Loucy (cell line): ENCODE measurements at regions not wholly inside any gene's neighbourhood (a gene's known extent, or its start where the extent isn't known, plus 50 kb on each side); places are given as distances from the start of the nearest gene placed in this dataset.

Experiments
- H2AFZ ChIP-seq: fragments of 200-600 bp; sonication (generic); 2 replicates; pipeline ENCODE4 v1.6.0; 2016; ENCODE audit warnings: antibody characterized with exemption, mild to moderate bottlenecking, low read length, moderate library complexity
- H3F3A ChIP-seq: fragments of 200-600 bp; 2 replicates; pipeline ENCODE4 v1.6.0; 2016; ENCODE audit warnings: antibody characterized with exemption, low read depth, mild to moderate bottlenecking
- H3K27me3 ChIP-seq: fragments of 200-600 bp; sonication (generic); 2 replicates; pipeline ENCODE4 v1.6.1; 2014; ENCODE audit warnings: low read length, mild to moderate bottlenecking; ENCODE audit not compliant: insufficient read depth, poor library complexity, severe bottlenecking
- H3K36me3 ChIP-seq: fragments of 200-600 bp; sonication (generic); 2 replicates; pipeline ENCODE4 v1.6.1; 2016; ENCODE audit warnings: low read length; ENCODE audit not compliant: insufficient read depth
- H3K4me1 ChIP-seq: fragments of 200-600 bp; sonication (generic); 2 replicates; pipeline ENCODE4 v1.5.1; 2014; ENCODE audit warnings: low read length, mild to moderate bottlenecking; ENCODE audit not compliant: insufficient read depth, poor library complexity, severe bottlenecking
- H3K4me2 ChIP-seq: fragments of 200-600 bp; sonication (generic); 2 replicates; pipeline ENCODE4 v1.6.0; 2014; ENCODE audit warnings: antibody characterized with exemption, low read length, low read depth, mild to moderate bottlenecking; ENCODE audit not compliant: poor library complexity, severe bottlenecking
- H3K4me3 ChIP-seq: fragments of 200-600 bp; sonication (generic); 2 replicates; pipeline ENCODE4 v1.5.1; 2014; ENCODE audit warnings: low read length, mild to moderate bottlenecking, mixed read lengths; ENCODE audit not compliant: poor library complexity, severe bottlenecking
- H3K79me2 ChIP-seq: fragments of 200-600 bp; sonication (generic); 2 replicates; pipeline ENCODE4 v1.6.1; 2014; ENCODE audit warnings: low read length; ENCODE audit not compliant: insufficient read depth
- H3K9ac ChIP-seq: fragments of 200-600 bp; sonication (generic); 2 replicates; pipeline ENCODE4 v1.6.0; 2014; ENCODE audit warnings: mild to moderate bottlenecking, low read depth, low read length, moderate library complexity; ENCODE audit not compliant: poor library complexity, severe bottlenecking
- H3K9me2 ChIP-seq: fragments of 200-600 bp; sonication (generic); replicated peaks from 2 replicates; pipeline ENCODE4 v1.6.1; 2016; ENCODE audit warnings: low read depth, low read length, mixed read lengths
- H3K9me3 ChIP-seq: fragments of 200-600 bp; sonication (generic); 2 replicates; pipeline ENCODE4 v1.6.1; 2014; ENCODE audit warnings: mild to moderate bottlenecking, antibody characterized with exemption, low read length, low read depth; ENCODE audit not compliant: insufficient read depth
- H4K20me1 ChIP-seq: fragments of 200-600 bp; sonication (generic); 2 replicates; pipeline ENCODE4 v1.6.0; 2014; ENCODE audit warnings: antibody characterized with exemption, low read length, mild to moderate bottlenecking; ENCODE audit not compliant: insufficient read depth, poor library complexity, severe bottlenecking
- CTCF ChIP-seq: fragments of 200-600 bp; sonication (generic); conservative IDR thresholded peaks from 2 replicates; pipeline ENCODE4 v1.5.1; 2014; ENCODE audit warnings: mild to moderate bottlenecking, antibody characterized with exemption, low read length
- EZH2phosphoT487 ChIP-seq: fragments of 200-600 bp; IDR thresholded peaks from 2 replicates; pipeline ENCODE4 v1.6.1; 2018; ENCODE audit warnings: antibody characterized with exemption, mild to moderate bottlenecking, moderate library complexity, borderline replicate concordance

DNA sequence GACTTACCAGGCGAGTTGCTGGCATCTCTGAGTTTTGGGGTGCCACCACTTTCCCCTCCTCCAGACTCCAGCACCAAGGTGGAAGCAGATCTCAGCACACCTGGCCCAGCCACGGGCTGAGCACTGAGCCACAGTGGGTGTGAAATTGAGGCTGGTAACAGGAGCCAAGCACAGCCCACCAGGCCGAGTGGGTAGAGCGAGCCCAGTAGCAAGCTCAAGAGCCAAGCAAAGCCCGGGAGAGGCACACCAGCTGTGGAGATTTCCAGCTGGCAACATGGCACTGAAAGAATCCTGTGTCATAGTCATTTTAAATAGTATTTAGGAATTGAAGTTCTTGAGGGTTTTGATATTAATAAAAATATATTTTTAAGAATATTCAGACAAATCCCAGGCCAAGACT lies 596.2 kb upstream of the TMEM132C start:
- Histone ChIP-seq H4K20me1 (no peaks in the 10 kb centered on the region), H3K36me3 (no peaks in the 10 kb centered on the region), H2AFZ (no peak overlapping the region), H3K9me2 (no peaks in the 10 kb centered on the region), H3K79me2 (no peaks in the 10 kb centered on the region), H3K4me2 (no peak overlapping the region), H3K4me1 (no peaks in the 10 kb centered on the region), H3K9me3 (no peaks in the 10 kb centered on the region; the same call in 1 of the 2 replicates), H3K4me3 (no peak overlapping the region), H3F3A (no peaks in the 10 kb centered on the region), H3K27me3 (no peaks in the 10 kb centered on the region), H3K9ac (no peak overlapping the region)
- TF ChIP-seq EZH2phosphoT487 (no peak), CTCF (no peak)

DNA sequence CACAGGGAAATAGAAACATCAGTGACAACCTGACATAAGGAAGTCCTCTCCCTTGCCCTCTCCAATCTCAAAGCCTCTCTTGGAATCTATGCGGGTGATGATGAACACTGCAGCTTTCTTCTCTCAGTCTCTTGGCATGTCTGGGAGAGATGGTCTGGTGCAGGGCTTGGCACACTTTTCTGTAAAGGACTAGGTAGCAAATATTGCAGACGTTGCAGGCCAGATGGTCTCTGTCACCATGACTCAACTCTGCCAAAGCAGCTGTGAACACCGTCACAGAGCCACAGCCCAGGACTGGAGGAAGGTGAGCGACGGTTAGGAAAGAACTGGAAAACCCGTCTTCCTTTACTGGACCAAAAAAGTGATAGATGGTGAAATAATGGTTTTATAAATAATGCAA lies 591.0 kb upstream of the TMEM132C start:
- no peak overlapping the region for H3K4me3 ChIP-seq
- no peak overlapping the region for H3K9ac ChIP-seq
- TF ChIP-seq CTCF (no peak), EZH2phosphoT487 (no peak)

DNA sequence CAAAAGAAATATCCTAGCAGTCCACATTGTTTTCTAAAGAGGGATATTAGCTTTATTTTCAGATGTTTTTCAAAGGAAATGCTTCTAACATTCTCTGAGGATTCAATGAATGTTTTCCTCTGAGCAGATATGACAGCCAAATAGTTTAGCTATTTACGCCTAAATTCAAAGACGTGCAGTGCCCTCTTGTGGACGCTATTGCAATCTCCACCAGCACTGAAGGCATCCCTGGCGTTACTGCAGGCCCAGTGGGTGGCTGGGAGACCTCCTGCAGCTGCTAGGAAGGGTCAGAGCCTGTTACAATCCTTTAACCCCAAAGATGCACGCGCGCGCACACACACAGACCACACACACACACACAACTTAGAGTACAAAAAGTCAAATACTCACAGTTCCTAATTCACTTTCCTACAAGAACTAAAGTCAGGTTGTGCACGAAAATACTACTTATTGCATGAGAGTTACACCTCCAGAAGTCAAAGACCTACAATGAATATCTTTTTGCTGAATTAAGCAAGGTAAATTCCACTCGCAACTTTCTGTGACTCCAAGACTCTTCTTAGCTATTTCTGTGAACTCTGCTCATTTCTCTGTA lies 589.3 kb upstream of the TMEM132C start:
- no peaks in the 10 kb centered on the region for H3K36me3 ChIP-seq
- H3K9me3 ChIP-seq, result no peaks in the 10 kb centered on the region
- peaks cover 18% of the 10 kb centered on the region for H3K4me1 ChIP-seq
- no peak overlapping the region for H3K4me3 ChIP-seq
- no peaks in the 10 kb centered on the region for H3F3A ChIP-seq
- no peaks in the 10 kb centered on the region for H4K20me1 ChIP-seq
- no peaks in the 10 kb centered on the region for H3K9me2 ChIP-seq
- no peaks in the 10 kb centered on the region for H3K79me2 ChIP-seq
- H2AFZ ChIP-seq, result peak overlapping the region; percentile 4; the same call in 1 of the 2 replicates
- H3K4me2 ChIP-seq, result no peak overlapping the region
- H3K9ac ChIP-seq, result no peak overlapping the region
- no peaks in the 10 kb centered on the region for H3K27me3 ChIP-seq
- TF ChIP-seq CTCF (peak; percentile 88), EZH2phosphoT487 (no peak)

More for the DNA sequence above, 591.0 kb upstream of the TMEM132C start:
- Histone ChIP-seq H3K36me3 (no peaks in the 10 kb centered on the region), H3K4me2 (no peak overlapping the region), H3K4me1 (peaks cover 18% of the 10 kb centered on the region), H3K9me3 (no peaks in the 10 kb centered on the region), H3K79me2 (no peaks in the 10 kb centered on the region), H2AFZ (no peak overlapping the region), H4K20me1 (no peaks in the 10 kb centered on the region), H3K27me3 (no peaks in the 10 kb centered on the region), H3K9me2 (no peaks in the 10 kb centered on the region), H3F3A (no peaks in the 10 kb centered on the region)
